H1 (cell line): ENCODE measurements at regions not wholly inside any gene's neighbourhood (a gene's known extent, or its start where the extent isn't known, plus 50 kb on each side); places are given as distances from the start of the nearest gene placed in this dataset.

Experiments
- CTCF ChIA-PET: fragments of 300-600 bp; sonication (Branson Sonifier 250); formaldehyde crosslinking; loops from one replicate; lab custom pipeline; 2021; ENCODE audit not compliant: partially characterized antibody; lab: Charles Lee
- POLR2A ChIA-PET: fragments of 300-600 bp; sonication (Branson Sonifier 250); formaldehyde crosslinking; loops from one replicate; lab custom pipeline; 2021; ENCODE audit warnings: inconsistent platforms; ENCODE audit not compliant: partially characterized antibody; lab: Charles Lee
- DNase-seq, 2 experiments: peaks; one replicate each; pipeline versions ENCODE4 v3.0.0 to v3.0.0-alpha.2; 2010 to 2022; ENCODE audit warnings: low spot score in 2 of 2, low read depth in 1 of 2, mixed read lengths in 1 of 2
- FAIRE-seq: peaks from 2 replicates; lab custom pipeline; 2011; peaks lifted over from hg19 to GRCh38; lab: Jason Lieb, UNC
- H2AFZ ChIP-seq: 2 replicates; pipeline ENCODE4 v1.8.1; 2012; ENCODE audit warnings: low read length, inconsistent platforms
- H2AK5ac ChIP-seq: 2 replicates; pipeline ENCODE4 v1.6.1; 2013; ENCODE audit warnings: low read depth, low read length
- H2BK120ac ChIP-seq: replicated peaks from 2 replicates; pipeline ENCODE3; 2013; ENCODE audit warnings: low read depth, low read length, inconsistent platforms
- H2BK12ac ChIP-seq: 2 replicates; pipeline ENCODE4 v1.6.1; 2013; ENCODE audit warnings: low read depth, low read length
- H2BK15ac ChIP-seq: 2 replicates; pipeline ENCODE4 v1.6.1; 2013; ENCODE audit warnings: low read length
- H2BK20ac ChIP-seq: 2 replicates; pipeline ENCODE4 v1.6.1; 2013; ENCODE audit warnings: low read length
- H2BK5ac ChIP-seq: 2 replicates; pipeline ENCODE4 v1.6.1; 2013; ENCODE audit warnings: low read depth, low read length
- H3K14ac ChIP-seq: 2 replicates; pipeline ENCODE4 v1.6.1; 2013; ENCODE audit warnings: inconsistent platforms; ENCODE audit not compliant: insufficient read length
- H3K18ac ChIP-seq: 2 replicates; pipeline ENCODE4 v1.6.1; 2013; ENCODE audit warnings: low read length; ENCODE audit errors: extremely low read depth
- H3K23ac ChIP-seq: 2 replicates; pipeline ENCODE4 v1.6.1; 2013; ENCODE audit warnings: inconsistent platforms; ENCODE audit not compliant: insufficient read length
- H3K23me2 ChIP-seq: 2 replicates; pipeline ENCODE4 v1.6.1; 2013; ENCODE audit warnings: low read depth, low read length
- H3K27ac ChIP-seq: 2 replicates; pipeline ENCODE4 v1.6.1; 2011; ENCODE audit warnings: low read depth, low read length, inconsistent platforms
- H3K27me3 ChIP-seq, 4 experiments: replicated peaks in 1 of 4; 1 replicate in 1 of 4; 2 replicates in 3 of 4; pipeline versions ENCODE4 v1.6.1 to v1.8.1; 2011 to 2013; ENCODE audit warnings: low read length in 3 of 4, mild to moderate bottlenecking in 3 of 4, inconsistent platforms in 2 of 4, mixed read lengths in 2 of 4, moderate library complexity in 1 of 4; ENCODE audit not compliant: control insufficient read depth in 3 of 4, insufficient read depth in 3 of 4; ENCODE audit errors: extremely low read depth in 1 of 4
- H3K36me3 ChIP-seq, 4 experiments: 2 replicates each; pipeline versions ENCODE4 v1.6.1 to v1.8.1; 2011 to 2013; ENCODE audit warnings: mild to moderate bottlenecking in 4 of 4, low read length in 3 of 4, moderate library complexity in 2 of 4, control low read depth in 1 of 4, inconsistent platforms in 1 of 4; ENCODE audit not compliant: insufficient read depth in 4 of 4, control insufficient read depth in 2 of 4
- H3K4ac ChIP-seq: replicated peaks from 2 replicates; pipeline ENCODE3; 2013; ENCODE audit warnings: low read length, low read depth, mixed read lengths, inconsistent platforms; ENCODE audit not compliant: insufficient read length
- H3K4me1 ChIP-seq, 4 experiments: replicated peaks in 1 of 4; 1 replicate in 1 of 4; 2 replicates in 3 of 4; pipeline versions ENCODE4 v1.6.1 to v1.8.1; 2011 to 2013; ENCODE audit warnings: low read length in 3 of 4, inconsistent platforms in 2 of 4, mixed read lengths in 1 of 4; ENCODE audit not compliant: insufficient read depth in 4 of 4, control insufficient read depth in 3 of 4
- H3K4me2 ChIP-seq, 2 experiments: 2 replicates each; pipeline versions ENCODE4 v1.6.1 to v1.8.1; 2011 to 2013; ENCODE audit warnings: low read depth in 2 of 2, low read length in 2 of 2, control low read depth in 1 of 2, inconsistent platforms in 1 of 2, mild to moderate bottlenecking in 1 of 2; ENCODE audit not compliant: insufficient read depth in 1 of 2
- H3K4me3 ChIP-seq, 4 experiments: fragments of 200-600, 300-600 bp in 1 of 4; sonication (generic), shearing (Covaris generic), sonication (Bioruptor Twin) in 1 of 4; 2 replicates each; pipeline versions ENCODE4 v1.5.1 to v1.8.1; 2011 to 2016; ENCODE audit warnings: low read length in 4 of 4, low read depth in 3 of 4, control low read depth in 2 of 4, inconsistent platforms in 2 of 4, mild to moderate bottlenecking in 2 of 4, mixed read lengths in 1 of 4, moderate library complexity in 1 of 4; ENCODE audit not compliant: insufficient read depth in 2 of 4; ENCODE audit errors: extremely low read depth in 1 of 4
- H3K56ac ChIP-seq: replicated peaks from 2 replicates; pipeline ENCODE3; 2013; ENCODE audit warnings: low read depth, mild to moderate bottlenecking, mixed read lengths, low read length, inconsistent platforms; ENCODE audit not compliant: insufficient read length
- H3K79me1 ChIP-seq: 2 replicates; pipeline ENCODE4 v1.6.1; 2013; ENCODE audit warnings: low read depth, low read length, control low read depth
- H3K79me2 ChIP-seq, 2 experiments: 2 replicates each; pipeline versions ENCODE4 v1.6.1 to v1.8.1; 2012 to 2013; ENCODE audit warnings: low read length in 2 of 2, mild to moderate bottlenecking in 2 of 2, inconsistent platforms in 1 of 2; ENCODE audit not compliant: insufficient read depth in 2 of 2, control insufficient read depth in 1 of 2
- H3K9ac ChIP-seq, 4 experiments: replicated peaks in 1 of 4; 1 replicate in 1 of 4; 2 replicates in 3 of 4; pipeline versions ENCODE4 v1.6.1 to v1.8.1; 2011 to 2013; ENCODE audit warnings: low read depth in 3 of 4, low read length in 3 of 4, control low read depth in 2 of 4, mild to moderate bottlenecking in 2 of 4, moderate library complexity in 2 of 4, inconsistent platforms in 1 of 4; ENCODE audit errors: extremely low read depth in 1 of 4
- H3K9me3 ChIP-seq, 2 experiments: 2 replicates each; pipeline versions ENCODE4 v1.6.1 to v1.8.1; 2012 to 2013; ENCODE audit warnings: mild to moderate bottlenecking in 2 of 2, moderate library complexity in 2 of 2, control low read depth in 1 of 2, inconsistent platforms in 1 of 2, low read depth in 1 of 2, low read length in 1 of 2, mixed read lengths in 1 of 2; ENCODE audit not compliant: insufficient read depth in 2 of 2
- H4K20me1 ChIP-seq, 2 experiments: replicated peaks in 1 of 2; 2 replicates each; pipeline versions ENCODE3 to v1.8.1; 2011 to 2013; ENCODE audit warnings: inconsistent platforms in 2 of 2, low read length in 2 of 2, mild to moderate bottlenecking in 1 of 2; ENCODE audit not compliant: insufficient read depth in 2 of 2, control insufficient read depth in 1 of 2
- H4K5ac ChIP-seq: 2 replicates; pipeline ENCODE4 v1.6.1; 2013; ENCODE audit warnings: low read length, low read depth, mixed read lengths, inconsistent platforms; ENCODE audit not compliant: insufficient read length
- H4K8ac ChIP-seq: 2 replicates; pipeline ENCODE4 v1.8.0; 2013; ENCODE audit warnings: mild to moderate bottlenecking, moderate library complexity, low read length, inconsistent platforms; ENCODE audit not compliant: insufficient read depth; ENCODE audit errors: extremely low read depth
- H4K91ac ChIP-seq: replicated peaks from 2 replicates; pipeline ENCODE3; 2013; ENCODE audit warnings: low read length, mixed read lengths, inconsistent platforms; ENCODE audit not compliant: insufficient read length
- PHF8 ChIP-seq: fragments of 200-600 bp; sonication (generic); conservative IDR thresholded peaks from 2 replicates; pipeline ENCODE4 v1.7.1; 2012; ENCODE audit warnings: low read depth, mild to moderate bottlenecking, inconsistent platforms, low read length, moderate library complexity
- WGBS, 2 experiments: shearing (Covaris generic) in 1 of 2; methylation state at CpG; one replicate each; pipeline versions ENCODE4 v1.1.6 to v1.1.7; 2013 to 2015; ENCODE audit warnings: low lambda C conversion rate in 2 of 2, mixed read lengths in 2 of 2, inconsistent platforms in 1 of 2, low coverage in 1 of 2, missing lambda C conversion rate in 1 of 2; ENCODE audit not compliant: insufficient replicate concordance in 2 of 2, insufficient coverage in 1 of 2, insufficient read length in 1 of 2; ENCODE audit errors: extremely low coverage in 1 of 2, missing lambda C conversion rate in 1 of 2; 5-methylcytosine and 5-hydroxymethylcytosine counted together

GRCh38 chr13:90675129-90675528, 672.4 kb upstream of the MIR17HG start:
- H3K27ac ChIP-seq: no peak overlapping the region
- H2BK20ac ChIP-seq: no peak overlapping the region
- no peaks in the 10 kb centered on the region for H3K23me2 ChIP-seq
- no peak overlapping the region for H2BK15ac ChIP-seq
- no peaks in the 10 kb centered on the region for H3K27me3 ChIP-seq
- H3K56ac ChIP-seq: no peak overlapping the region
- no peak overlapping the region for H2BK120ac ChIP-seq
- H3K4me3 ChIP-seq: no peak overlapping the region
- H4K5ac ChIP-seq: no peak overlapping the region
- 100% methylated on average over 2 of the region's 2 CpGs; no CpG with 5 or more reads in 1 of the 2 experiments for WGBS, 2 experiments
- DNase-seq: no peak
- no peaks in the 10 kb centered on the region for H3K79me2 ChIP-seq
- no peak overlapping the region for H2AK5ac ChIP-seq
- ChIA-PET CTCF (interaction anchor here (0.6 kb wide), 1 partner anchor 141 kb away, joined by 3 read pairs; no protein-coding TSS in a partner anchor), POLR2A (no interaction called here)
- H4K8ac ChIP-seq: no peak overlapping the region
- H4K20me1 ChIP-seq: no peaks in the 10 kb centered on the region
- no peak overlapping the region for H3K4me2 ChIP-seq
- no peak for FAIRE-seq
- H3K4me1 ChIP-seq: no peaks in the 10 kb centered on the region
- H4K91ac ChIP-seq: no peak overlapping the region
- no peak overlapping the region for H3K18ac ChIP-seq
- no peak overlapping the region for H3K4ac ChIP-seq
- no peaks in the 10 kb centered on the region for H3K36me3 ChIP-seq
- no peaks in the 10 kb centered on the region for H3K9me3 ChIP-seq
- no peak for TF ChIP-seq PHF8
- no peak overlapping the region for H3K9ac ChIP-seq
- no peak overlapping the region for H2BK5ac ChIP-seq
- H3K23ac ChIP-seq: no peak overlapping the region
- H3K14ac ChIP-seq: no peak overlapping the region
- H2BK12ac ChIP-seq: no peak overlapping the region
- no peaks in the 10 kb centered on the region for H3K79me1 ChIP-seq
- H2AFZ ChIP-seq: no peak overlapping the region
